IPS DF 6.9 (cell line): ENCODE measurements at regions not wholly inside any gene's neighbourhood (a gene's known extent, or its start where the extent isn't known, plus 50 kb on each side); places are given as distances from the start of the nearest gene placed in this dataset.

Experiments used
- DNase-seq: peaks from one replicate; pipeline ENCODE4 v3.0.0-alpha.2; 2013; ENCODE audit warnings: low read depth, low spot score
- H3K27ac ChIP-seq: one replicate; pipeline ENCODE4 v1.5.1; 2013; ENCODE audit warnings: low read length, control low read depth
- H3K27me3 ChIP-seq: 2 replicates; pipeline ENCODE4 v1.6.1; 2013; ENCODE audit warnings: mild to moderate bottlenecking, low read length; ENCODE audit not compliant: control insufficient read depth, insufficient read depth
- H3K36me3 ChIP-seq: 2 replicates; pipeline ENCODE4 v1.6.1; 2013; ENCODE audit warnings: low read length; ENCODE audit not compliant: control insufficient read depth, insufficient read depth
- H3K4me1 ChIP-seq: 2 replicates; pipeline ENCODE4 v1.6.1; 2013; ENCODE audit warnings: low read length; ENCODE audit not compliant: control insufficient read depth, insufficient read depth
- H3K4me3 ChIP-seq: 2 replicates; pipeline ENCODE4 v1.5.1; 2013; ENCODE audit warnings: mild to moderate bottlenecking, low read length
- H3K9me3 ChIP-seq: 2 replicates; pipeline ENCODE4 v1.6.1; 2013; ENCODE audit warnings: low read length, inconsistent platforms; ENCODE audit not compliant: control insufficient read depth, insufficient read depth
- WGBS: extraction: QIAGEN DNeasy Blood & Tissue Kit; methylation state at CpG from one replicate; pipeline ENCODE4 v1.1.7; 2013; ENCODE audit warnings: mixed read lengths, missing lambda C conversion rate; ENCODE audit not compliant: insufficient read length, insufficient coverage; 5-methylcytosine and 5-hydroxymethylcytosine counted together

DNA sequence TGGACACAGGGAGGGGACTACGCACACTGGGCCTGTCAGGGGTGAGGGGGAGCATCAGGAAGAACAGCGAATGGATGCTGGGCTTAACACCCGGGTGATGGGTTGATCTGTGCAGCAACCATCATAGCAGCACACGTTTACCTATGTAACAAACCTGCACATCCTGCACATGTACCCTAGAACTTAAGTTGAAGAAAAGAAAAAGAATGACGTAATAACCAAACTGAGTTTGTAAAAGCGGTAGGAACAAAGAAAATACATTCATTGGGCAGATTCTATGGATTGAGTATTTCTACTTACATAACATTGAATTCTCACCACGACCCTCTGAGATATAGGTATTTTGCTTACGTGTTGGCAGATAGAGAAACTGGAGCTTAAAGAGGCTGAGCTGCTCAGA is 468.4 kb downstream of the TTLL7 start:
- no peak for DNase-seq
- H3K4me1 ChIP-seq: no peaks in the 10 kb centered on the region
- no peaks in the 10 kb centered on the region for H3K36me3 ChIP-seq
- no peak overlapping the region for H3K27ac ChIP-seq
- no CpG with 5 or more reads among the region's 8 CpGs for WGBS
- H3K9me3 ChIP-seq: no peaks in the 10 kb centered on the region
- H3K4me3 ChIP-seq: no peak overlapping the region
- no peaks in the 10 kb centered on the region for H3K27me3 ChIP-seq

DNA sequence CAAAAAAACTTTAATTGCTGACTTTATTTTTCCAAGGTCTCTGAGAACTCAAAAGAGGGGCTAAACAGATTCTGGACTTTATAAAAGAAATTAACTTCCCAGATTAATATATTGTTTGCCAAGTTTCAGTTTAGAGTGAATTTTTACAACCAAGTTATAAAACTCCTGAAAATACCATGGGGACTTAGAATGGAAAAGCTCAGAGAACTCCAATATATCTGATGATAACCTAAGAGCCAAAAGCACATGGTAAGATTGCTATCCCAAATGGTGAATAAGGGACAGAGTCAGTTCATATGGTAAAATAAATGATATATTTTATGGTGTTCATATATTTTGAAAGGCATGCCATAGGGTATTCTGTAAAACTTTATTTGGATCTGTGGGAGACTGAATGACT is 470.9 kb downstream of the TTLL7 start:
- DNase-seq: no peak
- no peaks in the 10 kb centered on the region for H3K9me3 ChIP-seq
- no peaks in the 10 kb centered on the region for H3K4me1 ChIP-seq
- no peaks in the 10 kb centered on the region for H3K27me3 ChIP-seq
- no peak overlapping the region for H3K4me3 ChIP-seq
- H3K36me3 ChIP-seq: no peaks in the 10 kb centered on the region
- no peak overlapping the region for H3K27ac ChIP-seq

DNA sequence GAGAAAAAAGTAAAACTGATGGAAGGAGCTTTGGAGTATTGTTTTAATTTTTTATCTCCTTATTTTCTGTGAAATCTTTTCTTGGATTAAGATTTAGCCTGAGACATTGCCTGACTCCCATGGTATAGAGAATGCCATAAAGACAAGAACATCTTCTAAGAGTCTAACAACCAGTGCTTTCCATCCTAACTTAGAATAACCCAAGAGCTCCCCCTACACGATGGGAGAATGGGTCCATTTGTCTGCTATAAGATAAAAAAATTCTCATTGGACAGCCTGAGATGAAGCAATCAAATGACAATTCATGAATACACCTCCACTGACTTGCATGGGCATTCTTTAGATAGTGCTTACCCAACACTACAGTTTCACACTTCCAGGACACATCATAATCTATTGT is 478.1 kb downstream of the TTLL7 start:
- no peak for DNase-seq
- Histone ChIP-seq H3K4me3 (no peak overlapping the region), H3K27ac (no peak overlapping the region), H3K4me1 (no peaks in the 10 kb centered on the region), H3K27me3 (no peaks in the 10 kb centered on the region), H3K36me3 (no peaks in the 10 kb centered on the region), H3K9me3 (no peaks in the 10 kb centered on the region)
- no CpG with 5 or more reads among the region's 1 CpG for WGBS

DNA sequence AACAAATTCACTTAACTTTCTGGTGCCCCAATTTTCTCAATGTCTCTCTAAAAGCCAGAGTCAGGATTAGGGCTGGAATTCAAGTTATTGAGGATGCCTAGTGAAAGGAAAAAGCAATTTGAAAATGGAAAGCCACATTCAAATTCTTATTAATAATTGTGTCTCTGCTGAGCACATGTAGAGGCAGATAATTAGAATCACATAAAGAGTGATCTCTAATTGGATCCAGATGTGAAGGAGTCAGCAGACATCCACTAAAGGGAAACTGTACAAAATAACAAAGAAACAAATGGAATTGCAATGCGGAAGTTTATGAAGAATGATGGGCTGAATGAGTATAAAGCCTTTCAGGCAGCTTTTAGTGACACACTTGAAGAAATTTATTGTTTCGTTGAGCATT is 482.6 kb downstream of the TTLL7 start:
- no peak for DNase-seq
- Histone ChIP-seq H3K27ac (no peak overlapping the region), H3K4me1 (no peaks in the 10 kb centered on the region), H3K4me3 (no peak overlapping the region), H3K9me3 (no peaks in the 10 kb centered on the region), H3K36me3 (no peaks in the 10 kb centered on the region), H3K27me3 (no peaks in the 10 kb centered on the region)
- WGBS: no CpG with 5 or more reads among the region's 2 CpGs

DNA sequence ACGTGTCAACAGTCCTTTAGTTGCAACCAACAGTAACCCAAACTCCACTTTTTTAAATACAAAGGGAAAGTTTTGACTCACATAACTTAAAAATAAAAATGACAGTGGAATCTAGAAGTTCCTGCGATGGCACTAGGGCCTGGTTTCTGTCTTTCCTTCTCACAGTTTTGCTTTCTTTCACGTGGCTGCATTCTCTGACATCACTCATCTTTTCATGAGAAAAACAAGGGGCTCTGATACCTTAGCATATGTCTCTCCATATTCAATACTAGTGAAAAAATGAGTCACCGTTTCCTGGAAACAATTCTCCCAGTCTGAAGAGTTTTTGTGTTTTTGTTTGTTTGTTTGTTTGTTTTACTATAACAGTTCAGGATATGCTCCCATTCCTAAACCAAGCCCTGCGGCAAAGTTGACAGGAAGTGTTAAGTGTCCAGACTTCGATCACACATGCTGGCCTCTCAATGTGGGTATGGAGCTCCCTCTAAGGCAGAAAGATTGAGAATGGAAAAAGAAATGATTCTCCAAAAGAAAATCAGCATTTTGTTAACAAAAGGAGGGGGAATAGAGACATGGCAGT is 483.3 kb downstream of the TTLL7 start:
- DNase-seq: no peak
- Histone ChIP-seq H3K4me3 (no peak overlapping the region), H3K4me1 (no peaks in the 10 kb centered on the region), H3K27ac (no peak overlapping the region), H3K27me3 (no peaks in the 10 kb centered on the region), H3K36me3 (no peaks in the 10 kb centered on the region), H3K9me3 (no peaks in the 10 kb centered on the region)
- WGBS: no CpG with 5 or more reads among the region's 6 CpGs

DNA sequence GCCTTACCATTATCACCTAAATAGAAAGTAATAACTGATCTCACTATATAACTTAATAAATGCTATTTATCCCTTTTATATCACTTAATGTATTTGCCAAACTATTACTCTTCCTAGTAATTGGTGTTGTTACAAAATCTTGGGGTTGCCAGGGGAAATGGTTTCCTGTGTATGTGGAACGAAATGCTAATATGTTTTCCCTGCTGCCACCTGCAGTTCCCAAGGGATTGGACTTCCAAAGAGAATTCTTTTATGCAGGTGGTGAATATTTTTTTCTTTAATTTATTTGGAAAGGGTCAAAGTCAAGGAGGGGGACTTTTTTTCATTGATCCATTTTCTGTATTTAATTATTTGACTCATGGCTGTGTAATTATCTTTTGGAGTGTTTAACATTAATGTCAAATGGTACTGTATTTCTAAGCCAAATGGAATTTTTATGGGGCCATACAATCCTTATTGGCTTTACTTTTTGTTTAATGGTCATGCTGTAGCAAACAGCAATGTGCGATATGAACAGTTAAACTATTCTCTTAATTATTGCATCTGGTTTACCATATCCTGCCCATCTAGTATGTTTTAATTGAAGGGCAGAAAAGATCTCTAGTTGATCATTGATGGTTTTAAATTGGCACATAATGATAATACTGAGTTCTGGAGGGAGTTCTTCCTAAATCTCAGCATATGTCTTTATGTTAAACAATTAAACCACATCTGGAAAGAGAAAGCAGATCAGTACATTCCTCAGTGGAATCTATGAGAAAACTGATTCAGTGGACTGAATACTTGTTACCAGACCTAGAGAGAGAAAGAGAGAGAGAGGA is 486.3 kb downstream of the TTLL7 start:
- Histone ChIP-seq H3K4me3 (no peak overlapping the region), H3K27me3 (no peaks in the 10 kb centered on the region), H3K27ac (no peak overlapping the region), H3K9me3 (no peaks in the 10 kb centered on the region), H3K4me1 (no peaks in the 10 kb centered on the region), H3K36me3 (no peaks in the 10 kb centered on the region)
- WGBS: no CpG with 5 or more reads among the region's 2 CpGs
- no peak for DNase-seq

DNA sequence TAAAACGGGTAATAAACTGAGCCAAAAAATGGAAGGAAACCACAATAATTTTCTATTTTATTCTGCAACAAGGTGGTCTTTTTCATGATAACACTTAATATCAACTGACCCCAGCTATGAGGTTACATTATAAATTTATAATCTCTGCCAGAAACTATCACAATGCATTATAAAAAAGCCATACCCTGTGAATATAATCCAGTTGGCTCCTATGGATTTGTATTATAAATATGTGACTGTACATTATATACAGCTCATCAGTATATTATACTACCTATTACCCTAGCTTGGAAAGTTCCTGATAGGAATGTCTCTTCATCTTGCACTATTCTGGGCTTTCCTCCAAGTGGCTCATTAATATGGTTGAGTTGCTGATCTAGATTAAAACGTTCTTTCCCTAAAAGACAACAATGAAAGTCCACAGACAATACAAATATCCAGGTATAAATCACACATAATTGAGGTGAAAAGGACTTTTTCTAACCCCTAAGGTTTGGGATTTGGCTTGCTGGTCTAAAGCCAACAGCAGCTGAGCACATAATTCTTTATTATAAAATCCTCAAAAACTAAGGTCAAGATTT is 487.7 kb downstream of the TTLL7 start:
- no CpG with 5 or more reads among the region's 2 CpGs for WGBS
- no peak for DNase-seq
- H3K4me1 ChIP-seq: no peaks in the 10 kb centered on the region

DNA sequence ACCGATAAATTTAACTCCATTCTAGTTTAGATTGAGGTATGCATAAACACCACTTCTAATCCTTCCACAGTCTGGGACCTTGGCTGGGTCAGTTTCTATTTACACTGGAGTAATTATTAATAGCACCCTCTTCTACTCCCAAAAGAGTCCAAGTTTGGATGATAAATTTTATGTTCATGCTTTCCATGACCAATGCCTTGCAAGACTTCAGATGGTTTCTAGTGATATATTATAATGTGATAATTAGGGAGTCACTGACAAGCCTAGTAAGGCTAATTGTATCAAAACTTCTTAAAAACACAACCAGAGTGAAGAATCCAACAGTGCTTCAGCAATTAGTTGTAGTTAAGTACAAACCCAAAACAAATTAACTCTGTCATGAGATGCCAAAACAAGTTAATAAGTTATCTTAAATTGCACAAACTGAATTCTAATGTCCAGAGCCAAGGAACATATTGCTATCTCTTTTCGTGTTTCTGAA is 489.6 kb downstream of the TTLL7 start:
- WGBS: no CpG with 5 or more reads among the region's 2 CpGs
- Histone ChIP-seq H3K4me3 (no peak overlapping the region), H3K9me3 (no peaks in the 10 kb centered on the region), H3K27me3 (no peaks in the 10 kb centered on the region), H3K36me3 (no peaks in the 10 kb centered on the region), H3K27ac (no peak overlapping the region), H3K4me1 (no peaks in the 10 kb centered on the region)
- DNase-seq: no peak

More for the DNA sequence above, 487.7 kb downstream of the TTLL7 start:
- no peaks in the 10 kb centered on the region for H3K9me3 ChIP-seq
- no peaks in the 10 kb centered on the region for H3K36me3 ChIP-seq
- no peak overlapping the region for H3K27ac ChIP-seq
- H3K4me3 ChIP-seq: no peak overlapping the region
- H3K27me3 ChIP-seq: no peaks in the 10 kb centered on the region

DNA sequence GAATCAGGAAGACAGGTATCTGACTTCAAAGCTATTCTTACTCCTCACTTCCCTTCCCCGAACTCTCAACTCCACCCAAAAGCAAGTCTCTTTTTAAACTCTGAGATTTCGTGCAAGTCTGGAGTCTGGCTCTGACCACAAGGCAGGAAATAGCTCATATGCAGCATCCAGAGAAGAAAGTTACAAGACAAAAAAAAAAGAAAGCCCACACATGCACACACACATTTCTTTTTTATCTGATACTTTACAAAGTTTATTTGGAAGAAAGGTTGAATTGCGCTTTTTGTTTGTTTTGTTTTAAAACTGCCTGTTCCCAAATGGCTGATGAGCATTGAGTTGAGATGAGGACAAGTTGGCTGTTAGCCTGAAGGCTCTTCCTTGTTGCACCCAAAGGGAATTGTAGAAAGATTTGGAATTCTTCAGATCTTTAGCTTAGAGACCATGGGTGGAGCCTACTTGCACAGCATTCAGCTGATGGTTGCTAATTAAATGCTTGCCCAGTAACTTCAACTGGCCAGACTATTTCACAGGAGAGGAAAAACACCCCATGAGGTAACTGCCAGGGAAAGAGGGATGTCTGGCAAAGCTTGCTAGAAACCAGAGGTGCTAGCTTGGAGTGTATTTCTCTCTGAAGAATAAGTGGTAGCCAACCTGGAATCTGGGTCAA is 490.3 kb downstream of the TTLL7 start:
- no peaks in the 10 kb centered on the region for H3K36me3 ChIP-seq
- no peak for DNase-seq
- no peak overlapping the region for H3K4me3 ChIP-seq
- no peaks in the 10 kb centered on the region for H3K27me3 ChIP-seq
- H3K9me3 ChIP-seq: no peaks in the 10 kb centered on the region
- H3K4me1 ChIP-seq: no peaks in the 10 kb centered on the region
- H3K27ac ChIP-seq: no peak overlapping the region
- WGBS: no CpG with 5 or more reads among the region's 3 CpGs

DNA sequence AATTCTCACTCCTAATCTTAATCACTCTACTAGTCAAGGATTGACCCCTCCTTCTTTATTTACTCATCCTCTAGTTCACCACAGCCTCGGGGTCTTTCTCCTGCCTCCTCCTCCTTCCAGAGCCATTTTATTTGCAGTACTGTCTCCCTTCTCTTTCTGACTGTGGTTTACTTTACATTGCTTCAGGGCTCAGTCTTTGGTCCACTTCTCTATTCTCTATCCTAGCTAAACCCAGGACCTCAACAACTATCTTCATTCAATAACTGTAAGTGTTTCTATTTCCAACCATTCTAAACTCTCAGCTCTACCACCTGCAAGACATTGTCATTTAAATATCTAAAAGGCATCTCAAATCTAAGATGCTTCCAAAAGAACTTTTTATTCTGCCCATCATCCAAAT is 493.8 kb downstream of the TTLL7 start:
- Histone ChIP-seq H3K27me3 (no peaks in the 10 kb centered on the region), H3K27ac (no peak overlapping the region), H3K36me3 (no peaks in the 10 kb centered on the region), H3K4me3 (no peak overlapping the region), H3K4me1 (no peaks in the 10 kb centered on the region), H3K9me3 (no peaks in the 10 kb centered on the region)
- no CpG with 5 or more reads among the region's 1 CpG for WGBS
- DNase-seq: no peak
